ENCODE measurements at regions not wholly inside any gene's neighbourhood (a gene's known extent, or its start where the extent isn't known, plus 50 kb on each side); places are given as distances from the start of the nearest gene placed in this dataset.

DNA sequence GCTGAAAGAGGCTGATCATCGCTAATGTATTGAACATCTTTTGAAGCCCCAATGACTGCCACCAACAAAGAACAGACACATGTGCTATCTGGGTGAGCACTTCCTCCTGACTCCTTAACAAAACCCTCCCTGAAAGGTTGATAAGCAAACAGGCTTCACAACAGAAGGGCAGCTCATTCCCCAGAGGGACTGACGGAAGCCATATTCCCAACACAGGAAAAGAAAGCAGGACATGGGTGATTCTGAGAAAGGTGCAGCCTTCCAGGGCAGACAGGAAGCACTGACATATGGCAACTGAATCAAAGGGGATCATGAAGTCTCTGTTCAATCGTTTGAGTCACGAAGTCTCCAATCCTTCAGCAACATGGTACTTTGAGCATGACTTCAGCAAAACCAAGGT, 929.0 kb downstream of the MCTP2 start:
- no peak for DNase-seq

GRCh38 chr15:95162069-95162468, 930.7 kb downstream of the MCTP2 start:
- DNase-seq, result no peak

DNA sequence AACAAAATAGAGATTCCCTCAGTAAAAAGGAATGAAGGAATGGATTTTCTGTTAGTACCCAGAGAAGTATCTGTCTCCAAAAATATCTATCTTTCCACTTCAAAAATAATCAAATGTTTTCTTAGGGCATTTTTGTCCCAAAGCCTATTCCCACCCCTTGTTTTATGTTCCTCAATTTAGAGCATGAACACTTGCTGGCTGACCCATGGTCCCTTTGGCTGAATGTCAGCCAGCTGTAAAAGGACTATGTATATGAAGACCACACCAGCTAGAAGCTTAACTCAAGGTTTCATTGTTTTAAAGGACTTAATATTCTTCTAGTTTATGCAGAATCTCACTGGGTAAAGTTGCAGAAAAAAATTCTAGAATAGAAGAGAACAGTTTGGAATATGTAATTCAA, 931.2 kb downstream of the MCTP2 start:
- DNase-seq, result no peak

DNA sequence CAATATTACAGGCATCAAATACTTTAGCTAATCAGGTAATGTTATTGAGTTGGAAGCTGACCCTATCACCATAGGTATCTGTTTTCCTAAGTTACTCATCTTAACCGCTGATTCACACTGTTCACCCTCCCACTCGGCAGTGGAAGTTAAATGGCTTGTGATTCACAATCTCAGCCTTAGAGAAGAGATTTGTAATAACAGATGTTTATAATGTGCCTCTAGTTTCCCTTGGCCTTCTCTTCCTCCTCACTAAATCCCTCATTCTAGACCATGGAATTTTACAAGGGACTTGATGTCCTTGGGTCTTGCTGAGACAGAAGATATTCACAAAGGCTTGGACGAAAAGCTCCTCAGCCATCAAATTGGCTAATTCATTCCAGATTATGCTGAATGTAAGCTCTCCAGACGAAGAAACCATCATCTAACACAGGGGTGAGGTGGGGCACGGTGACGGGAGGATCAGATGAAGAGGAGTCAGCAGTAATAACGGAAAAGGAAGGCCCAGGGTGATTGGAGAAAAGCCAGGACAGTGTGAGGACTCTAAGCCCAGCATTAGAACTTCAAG, 931.7 kb downstream of the MCTP2 start:
- no peak for DNase-seq

- no peak for DNase-seq
Observed at GRCh38 chr15:95168152-95168551, 936.8 kb downstream of the MCTP2 start.

DNA sequence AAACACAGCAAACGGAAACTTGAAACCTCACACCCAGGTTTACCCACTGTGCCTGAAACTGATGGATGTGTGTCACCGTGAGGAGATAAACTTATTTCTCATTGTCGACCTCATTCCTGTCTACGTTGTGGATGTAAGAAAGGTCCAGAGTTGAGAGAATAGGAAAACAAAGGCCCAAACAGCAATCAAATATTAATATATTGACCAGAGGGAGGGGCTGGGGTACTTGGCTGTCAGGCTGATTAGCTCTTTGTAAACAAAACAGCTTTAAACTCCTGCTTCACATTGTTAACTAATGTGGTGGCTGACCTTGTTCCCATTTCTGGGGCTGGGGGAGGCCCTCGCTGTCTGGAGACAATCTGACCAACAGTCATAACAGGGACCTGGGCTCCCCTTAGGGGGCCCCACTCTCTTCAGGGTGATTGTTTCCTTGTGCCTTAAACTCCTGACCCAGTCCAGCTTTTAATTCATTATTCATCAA, 937.6 kb downstream of the MCTP2 start:
- no peak for DNase-seq

DNA sequence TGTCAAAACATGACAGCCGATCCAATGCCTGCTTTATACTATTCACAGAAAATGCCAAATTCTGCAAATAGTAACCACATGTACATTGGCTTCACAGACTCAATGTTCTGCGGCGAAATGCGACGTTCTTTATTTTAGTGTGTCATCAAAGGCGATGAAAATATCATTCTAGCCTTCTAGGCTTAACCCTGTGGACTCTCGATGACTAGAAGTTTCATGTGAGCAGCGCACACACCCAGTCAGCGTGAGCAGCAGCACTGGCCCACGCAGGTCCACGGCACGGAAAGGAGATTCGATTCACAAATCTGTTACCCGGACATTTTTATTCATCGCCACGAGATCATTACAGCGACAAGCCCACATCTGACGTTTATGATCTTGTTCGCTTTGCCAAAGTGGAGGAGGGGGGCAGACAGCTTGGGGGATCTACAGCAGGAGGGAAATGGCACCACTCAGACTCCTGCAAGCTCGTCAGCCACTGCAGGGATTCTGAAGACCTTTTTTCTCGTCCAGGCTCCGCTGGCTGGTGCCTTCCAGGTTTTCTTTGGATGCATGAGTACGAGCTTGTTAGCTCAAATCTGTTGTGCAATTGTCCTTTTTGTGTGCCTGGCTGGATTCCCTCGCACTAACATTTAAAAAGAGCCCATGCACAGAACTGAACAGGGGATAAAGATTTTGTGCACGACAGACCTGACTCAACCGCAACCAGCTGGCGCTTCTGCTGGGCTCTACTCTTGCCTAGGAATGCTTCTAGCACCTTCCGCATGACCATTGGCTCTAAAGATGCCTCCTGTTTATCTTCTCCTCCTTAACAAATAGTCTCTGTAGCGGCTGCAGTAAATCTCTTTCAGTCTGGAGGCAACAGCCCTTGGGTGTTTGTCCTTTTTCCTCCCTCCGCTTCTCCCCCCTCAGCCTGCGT, 938.4 kb downstream of the MCTP2 start:
- DNase-seq, result no peak

- DNase-seq, result no peak
Observed at GRCh38 chr15:95170561-95171380, 939.4 kb downstream of the MCTP2 start.

- DNase-seq, result no peak
Observed at GRCh38 chr15:95171564-95171963, 940.2 kb downstream of the MCTP2 start.

DNA sequence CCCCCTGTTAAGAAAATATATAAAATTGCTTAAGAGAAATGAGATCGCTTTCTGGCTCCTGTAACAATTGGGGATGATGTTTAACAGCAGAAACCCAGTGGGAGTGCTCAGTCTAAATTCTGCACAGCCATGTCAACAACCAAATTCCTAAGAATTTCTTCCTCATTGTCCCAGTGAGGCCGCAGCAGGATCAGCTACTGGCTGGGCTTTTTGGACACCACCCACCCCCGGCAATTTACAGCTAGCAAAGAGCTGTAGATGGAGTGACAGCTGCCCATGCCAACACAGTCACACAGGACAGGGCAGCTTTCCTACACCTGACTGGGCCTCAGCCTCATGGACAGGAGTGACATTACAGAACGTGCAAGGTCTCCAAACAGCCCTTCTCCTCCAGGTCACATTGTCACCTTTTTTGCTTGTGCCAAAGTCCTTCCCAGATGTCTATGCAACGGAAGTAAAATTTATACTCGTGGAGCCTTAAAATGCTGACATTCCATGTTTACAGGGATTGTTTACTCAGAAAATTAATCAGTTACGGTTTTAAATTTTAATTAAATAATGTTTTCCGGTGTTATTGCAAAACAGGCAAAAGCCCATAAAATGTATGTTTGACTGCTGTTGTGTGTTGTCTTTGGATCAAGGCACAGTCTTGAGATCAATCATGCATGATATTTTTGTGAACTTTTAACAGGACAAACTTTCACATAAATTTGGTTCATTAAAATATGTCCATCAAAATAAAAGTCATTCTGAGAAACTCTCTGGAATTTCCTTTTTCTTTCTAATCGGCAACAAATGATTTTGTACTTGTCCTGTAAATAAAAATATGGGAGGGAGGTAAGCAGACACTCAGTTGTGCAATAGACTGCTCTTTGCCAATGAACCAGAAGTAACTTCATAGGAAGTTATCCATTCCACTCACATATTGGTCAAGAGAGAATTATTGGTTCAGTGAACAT, 943.2 kb downstream of the MCTP2 start:
- DNase-seq, result no peak

- DNase-seq, result no peak
Observed at GRCh38 chr15:95175914-95176658, 944.7 kb downstream of the MCTP2 start.

DNA sequence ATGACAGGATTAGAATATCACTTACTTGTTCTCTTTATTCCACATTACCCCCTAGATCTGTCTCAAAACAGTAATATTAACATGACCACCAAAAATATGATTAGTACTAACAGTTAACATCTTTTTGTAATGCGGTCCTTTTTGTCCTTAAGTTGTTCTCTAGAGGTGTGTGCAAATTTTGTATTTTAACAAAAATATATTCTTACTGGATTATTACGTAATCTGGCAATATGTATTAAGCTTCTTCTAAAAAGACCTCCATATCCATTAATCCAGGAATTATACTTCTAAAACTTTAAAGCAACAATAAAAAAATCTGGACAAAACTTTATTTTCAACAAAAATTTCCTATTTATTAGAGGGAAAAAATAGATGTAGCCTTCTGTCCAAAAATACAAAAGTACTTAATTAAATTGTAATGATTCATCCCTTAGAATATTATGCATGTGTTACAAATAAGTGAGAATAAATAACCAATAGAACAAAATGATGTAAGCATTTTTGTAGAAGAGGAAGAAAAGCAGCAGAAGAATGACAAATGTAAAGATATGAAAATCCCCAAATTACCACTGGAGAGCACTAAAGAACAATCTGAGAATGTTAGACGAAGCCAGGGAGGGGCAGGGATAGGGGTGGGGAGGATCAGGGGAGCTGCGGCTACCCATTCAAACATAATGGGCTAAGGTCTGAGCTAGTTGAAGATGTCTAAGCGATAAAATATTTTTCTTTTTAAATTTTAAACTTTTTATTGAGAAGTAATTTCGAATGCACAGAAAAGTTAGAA, 945.6 kb downstream of the MCTP2 start:
- DNase-seq, result no peak

DNA sequence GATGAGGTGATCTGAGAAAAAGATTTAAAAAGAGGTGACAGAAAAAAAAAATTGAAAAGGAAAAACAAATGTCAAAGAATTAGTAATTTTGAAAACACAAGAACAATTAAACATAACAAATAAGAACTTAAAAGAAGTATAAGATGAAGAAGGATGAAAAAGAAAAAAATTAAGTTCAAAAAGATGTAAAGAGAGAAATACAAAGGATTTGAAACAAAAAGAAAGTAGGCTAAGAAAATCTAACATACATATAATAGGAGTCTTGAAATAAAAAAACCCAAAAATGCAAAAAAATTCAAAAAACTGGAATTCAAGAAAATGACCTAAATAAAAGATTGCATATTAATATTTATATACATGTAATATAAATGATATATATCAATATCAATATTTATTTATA, 949.2 kb downstream of the MCTP2 start:
- DNase-seq, result no peak

DNA sequence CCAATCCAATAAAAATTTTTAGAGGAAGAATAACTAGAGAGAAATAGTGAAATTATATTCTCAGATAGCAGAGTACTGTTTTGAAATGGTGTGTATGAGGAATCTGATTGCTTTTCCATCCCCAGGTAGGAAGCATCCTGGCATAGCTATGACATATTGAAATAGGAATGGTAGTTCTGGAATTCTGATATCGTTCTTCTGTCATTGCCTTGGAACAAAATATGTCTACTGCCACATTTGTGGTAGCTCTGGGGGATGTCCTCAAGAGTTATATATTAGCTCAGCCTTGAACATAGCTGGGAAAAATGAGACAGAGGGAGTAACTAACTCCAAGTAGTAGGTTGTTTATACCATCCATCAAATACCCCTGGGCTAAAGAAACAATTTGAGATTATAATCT, 950.7 kb downstream of the MCTP2 start:
- DNase-seq, result no peak

GRCh38 chr15:95192923-95193322, 961.6 kb downstream of the MCTP2 start:
- DNase-seq, result no peak

GRCh38 chr15:95194746-95195145, 963.4 kb downstream of the MCTP2 start:
- DNase-seq, result no peak

DNA sequence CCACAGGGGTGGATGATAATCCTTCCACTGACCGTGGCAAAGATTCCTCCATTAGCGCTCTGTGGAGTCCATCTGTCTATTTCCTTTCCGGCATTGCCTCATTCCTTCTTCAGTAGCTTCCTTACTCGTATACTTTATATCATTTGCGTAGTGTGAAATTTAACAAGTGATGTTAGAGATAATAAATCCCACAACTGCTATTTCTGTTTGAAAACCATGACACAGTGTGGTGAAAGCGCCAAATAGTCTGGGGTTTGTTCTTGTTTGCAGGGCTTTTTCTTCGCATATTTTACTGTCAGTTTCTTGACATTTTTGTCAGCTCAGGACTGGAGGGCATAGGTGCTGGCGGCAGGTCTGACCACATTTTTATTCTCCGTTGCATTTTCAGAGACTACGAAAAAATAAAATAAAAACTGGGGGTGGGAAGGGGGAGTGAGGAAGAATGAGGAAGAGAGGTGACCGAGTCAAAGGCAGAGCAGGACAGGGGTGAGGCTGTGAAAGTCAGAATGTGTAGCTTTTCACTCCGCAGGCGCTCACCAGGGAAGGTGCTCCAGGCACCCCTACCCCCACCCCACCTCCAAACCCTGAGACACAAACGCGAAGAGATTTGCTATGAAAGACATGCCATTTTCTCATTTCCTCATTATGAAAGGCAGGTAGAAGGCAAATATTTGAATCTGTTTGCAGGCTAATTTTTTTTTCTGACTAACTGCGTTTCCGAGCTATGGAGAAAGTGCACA, 965.0 kb downstream of the MCTP2 start:
- DNase-seq, result no peak

DNA sequence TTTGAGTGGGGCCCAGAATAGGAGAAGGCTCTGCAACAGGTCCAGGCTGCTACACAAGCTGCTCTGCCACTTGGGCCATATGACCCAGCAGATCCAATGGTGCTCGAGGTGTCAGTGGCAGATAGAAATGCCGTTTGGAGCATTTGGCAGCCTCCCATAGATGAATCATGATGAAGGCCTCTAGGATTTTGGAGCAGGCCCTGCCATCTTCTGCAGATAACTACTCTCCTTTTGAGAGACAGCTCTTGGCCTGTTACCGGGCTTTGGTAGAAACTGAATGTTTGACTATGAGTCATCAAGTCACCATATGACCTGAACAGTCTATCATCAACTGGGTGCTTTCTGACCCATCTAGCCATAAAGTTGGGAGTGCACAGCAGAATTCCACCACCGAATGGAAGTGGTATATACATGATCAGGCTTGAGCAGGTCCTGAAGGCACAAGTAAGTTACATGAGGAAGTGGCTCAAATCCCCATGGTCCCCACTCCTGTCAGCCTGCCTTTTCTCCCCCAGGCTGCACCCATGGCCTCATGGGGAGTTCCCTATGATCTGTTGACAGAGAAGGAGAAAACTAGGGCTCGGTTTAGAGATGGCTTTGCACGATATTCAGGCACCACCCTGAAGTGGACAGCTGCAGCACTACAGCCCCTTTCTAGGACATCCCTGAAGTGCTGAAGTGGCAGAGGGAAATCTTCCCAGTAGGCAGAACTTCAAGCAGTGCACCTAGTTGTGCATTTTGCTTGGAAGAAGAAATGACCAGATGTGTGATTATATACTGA, 971.4 kb downstream of the MCTP2 start:
- DNase-seq, result no peak

- DNase-seq, result no peak
Observed at GRCh38 chr15:95205077-95205476, 973.7 kb downstream of the MCTP2 start.
